NCI-H345 treated with DMSO at 0.1 percent for 48 hours (cell line): ENCODE measurements at regions not wholly inside any gene's neighbourhood (a gene's known extent, or its start where the extent isn't known, plus 50 kb on each side); places are given as distances from the start of the nearest gene placed in this dataset.

ENCODE experiments used
- DNase-seq: peaks from one replicate; lab custom pipeline; 2025; ENCODE audit not compliant: unreplicated experiment; lab: John Stamatoyannopoulos, UW

GRCh38 chr9:80059191-80059590 is 487.4 kb downstream of the TLE4 start:
- DNase-seq: no peak

- DNase-seq: no peak
Measured at GRCh38 chr9:80052830-80053229, 481.1 kb downstream of the TLE4 start.

- DNase-seq: no peak
Measured at GRCh38 chr9:80049096-80049782, 477.5 kb downstream of the TLE4 start.

GRCh38 chr9:80046481-80046880 is 474.7 kb downstream of the TLE4 start:
- no peak for DNase-seq

- no peak for DNase-seq
Measured at GRCh38 chr9:80041821-80042220, 470.1 kb downstream of the TLE4 start.

- no peak for DNase-seq
Measured at GRCh38 chr9:80040457-80040856, 468.7 kb downstream of the TLE4 start.

- DNase-seq: no peak
Measured at GRCh38 chr9:80030801-80031200, 459.0 kb downstream of the TLE4 start.

- no peak for DNase-seq
Measured at GRCh38 chr9:80028501-80028900, 456.7 kb downstream of the TLE4 start.

- DNase-seq: no peak
Measured at GRCh38 chr9:80025796-80026520, 454.2 kb downstream of the TLE4 start.

- no peak for DNase-seq
Measured at GRCh38 chr9:80025131-80025530, 453.4 kb downstream of the TLE4 start.

- no peak for DNase-seq
Measured at GRCh38 chr9:80020530-80020929, 448.8 kb downstream of the TLE4 start.

- DNase-seq: no peak
Measured at GRCh38 chr9:80020056-80020455, 448.3 kb downstream of the TLE4 start.

- no peak for DNase-seq
Measured at GRCh38 chr9:80013891-80014290, 442.1 kb downstream of the TLE4 start.

GRCh38 chr9:80012557-80013330 is 441.0 kb downstream of the TLE4 start:
- no peak for DNase-seq

- no peak for DNase-seq
Measured at GRCh38 chr9:80009204-80009603, 437.4 kb downstream of the TLE4 start.

- DNase-seq: no peak
Measured at GRCh38 chr9:80004714-80005113, 432.9 kb downstream of the TLE4 start.

GRCh38 chr9:79990536-79990935 is 418.8 kb downstream of the TLE4 start:
- no peak for DNase-seq

GRCh38 chr9:79989079-79989478 is 417.3 kb downstream of the TLE4 start:
- DNase-seq: no peak

- DNase-seq: no peak
Measured at GRCh38 chr9:79988126-79988525, 416.4 kb downstream of the TLE4 start.

- no peak for DNase-seq
Measured at GRCh38 chr9:79986437-79986836, 414.7 kb downstream of the TLE4 start.

GRCh38 chr9:79985772-79986171 is 414.0 kb downstream of the TLE4 start:
- no peak for DNase-seq

- no peak for DNase-seq
Measured at GRCh38 chr9:79985264-79985663, 413.5 kb downstream of the TLE4 start.
